ENCODE measurements at regions not wholly inside any gene's neighbourhood (a gene's known extent, or its start where the extent isn't known, plus 50 kb on each side); places are given as distances from the start of the nearest gene placed in this dataset.

DNA sequence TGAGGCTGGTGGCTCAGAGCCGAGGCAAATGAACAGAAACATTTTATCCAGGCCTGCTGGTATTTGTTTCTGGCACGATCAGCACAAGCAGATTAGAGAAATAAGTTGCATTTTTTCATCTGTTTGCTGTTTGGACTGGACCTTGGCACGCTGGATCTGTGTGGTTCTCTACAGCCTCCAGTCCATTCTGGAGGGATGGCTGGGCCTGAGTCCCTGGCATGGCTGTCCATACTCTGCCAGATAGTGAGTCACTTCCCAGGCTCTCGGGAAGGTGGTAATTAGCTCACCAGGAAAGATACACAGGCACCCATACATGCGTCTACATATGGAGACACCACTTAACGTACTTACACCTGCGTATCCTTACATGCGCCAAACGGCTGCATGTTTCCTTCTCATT is 78.6 kb downstream of the SPRY4 start:
- DNase-seq: no peak
- Histone ChIP-seq H2AFZ (ENCODE audit: low read length) (no peak overlapping the region), H4K20me1 (ENCODE audit: insufficient read depth, low read length) (no peaks in the 10 kb centered on the region), H3K27ac (ENCODE audit: low read length) (no peak overlapping the region), H3K36me3 (replicated peaks; ENCODE audit: insufficient read depth, low read length) (no peaks in the 10 kb centered on the region), H3K79me2 (ENCODE audit: low read length) (no peaks in the 10 kb centered on the region), H3K4me1 (ENCODE audit: low read length) (no peaks in the 10 kb centered on the region), H3K4me2 (ENCODE audit: low read depth, low read length) (no peak overlapping the region), H3K27me3 (replicated peaks; ENCODE audit: insufficient read depth, low read length) (no peaks in the 10 kb centered on the region), H3K9me3 (replicated peaks; ENCODE audit: insufficient read depth, low read length) (no peaks in the 10 kb centered on the region), H3F3A (ENCODE audit: insufficient read depth, low read length) (no peaks in the 10 kb centered on the region), H3K9ac (ENCODE audit: low read length) (no peak overlapping the region), H3K9me2 (replicated peaks; ENCODE audit: insufficient read depth, low read length) (no peaks in the 10 kb centered on the region), H3K4me3 (ENCODE audit: low read length) (no peak overlapping the region)
- TF ChIP-seq, protein P1, sequence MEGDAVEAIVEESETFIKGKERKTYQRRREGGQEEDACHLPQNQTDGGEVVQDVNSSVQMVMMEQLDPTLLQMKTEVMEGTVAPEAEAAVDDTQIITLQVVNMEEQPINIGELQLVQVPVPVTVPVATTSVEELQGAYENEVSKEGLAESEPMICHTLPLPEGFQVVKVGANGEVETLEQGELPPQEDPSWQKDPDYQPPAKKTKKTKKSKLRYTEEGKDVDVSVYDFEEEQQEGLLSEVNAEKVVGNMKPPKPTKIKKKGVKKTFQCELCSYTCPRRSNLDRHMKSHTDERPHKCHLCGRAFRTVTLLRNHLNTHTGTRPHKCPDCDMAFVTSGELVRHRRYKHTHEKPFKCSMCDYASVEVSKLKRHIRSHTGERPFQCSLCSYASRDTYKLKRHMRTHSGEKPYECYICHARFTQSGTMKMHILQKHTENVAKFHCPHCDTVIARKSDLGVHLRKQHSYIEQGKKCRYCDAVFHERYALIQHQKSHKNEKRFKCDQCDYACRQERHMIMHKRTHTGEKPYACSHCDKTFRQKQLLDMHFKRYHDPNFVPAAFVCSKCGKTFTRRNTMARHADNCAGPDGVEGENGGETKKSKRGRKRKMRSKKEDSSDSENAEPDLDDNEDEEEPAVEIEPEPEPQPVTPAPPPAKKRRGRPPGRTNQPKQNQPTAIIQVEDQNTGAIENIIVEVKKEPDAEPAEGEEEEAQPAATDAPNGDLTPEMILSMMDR (IDR thresholded peaks at IDR 0.05; ENCODE audit: low read length): no peak
- no peak for TF ChIP-seq EZH2 (optimal IDR thresholded peaks at IDR 0.05; ENCODE audit: low read depth, low read length)
- no peak for TF ChIP-seq EZH2phosphoT487 (IDR thresholded peaks at IDR 0.05; ENCODE audit: low read length)

DNA sequence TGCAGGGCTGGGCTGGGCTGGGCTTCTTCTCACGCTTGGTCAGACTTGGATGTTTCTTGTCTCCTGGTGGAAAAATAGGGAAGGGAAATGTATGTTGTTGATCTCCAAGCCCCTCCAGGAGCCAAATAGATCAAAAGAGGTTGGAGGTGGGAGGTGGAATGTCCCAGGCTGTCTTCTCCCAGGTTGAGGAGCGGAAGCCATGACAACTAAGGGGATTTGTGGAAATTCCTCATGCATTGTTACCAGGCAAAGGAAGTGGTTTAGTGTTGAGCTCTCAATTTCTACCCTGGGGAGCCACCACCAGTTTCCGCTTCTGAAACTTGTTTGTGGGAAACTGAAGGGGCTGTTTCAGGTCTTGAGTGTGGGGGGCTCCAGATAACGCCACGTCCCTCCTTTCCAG is 79.0 kb downstream of the SPRY4 start:
- Histone ChIP-seq H3K4me3 (ENCODE audit: low read length) (no peak overlapping the region), H3K27ac (ENCODE audit: low read length) (no peak overlapping the region), H3K4me1 (ENCODE audit: low read length) (no peaks in the 10 kb centered on the region), H3K4me2 (ENCODE audit: low read depth, low read length) (no peak overlapping the region), H4K20me1 (ENCODE audit: insufficient read depth, low read length) (no peaks in the 10 kb centered on the region), H2AFZ (ENCODE audit: low read length) (no peak overlapping the region), H3K9me2 (replicated peaks; ENCODE audit: insufficient read depth, low read length) (no peaks in the 10 kb centered on the region), H3K36me3 (replicated peaks; ENCODE audit: insufficient read depth, low read length) (no peaks in the 10 kb centered on the region), H3F3A (ENCODE audit: insufficient read depth, low read length) (no peaks in the 10 kb centered on the region), H3K27me3 (replicated peaks; ENCODE audit: insufficient read depth, low read length) (no peaks in the 10 kb centered on the region), H3K9ac (ENCODE audit: low read length) (no peak overlapping the region), H3K9me3 (replicated peaks; ENCODE audit: insufficient read depth, low read length) (no peaks in the 10 kb centered on the region), H3K79me2 (ENCODE audit: low read length) (no peaks in the 10 kb centered on the region)
- DNase-seq: no peak
- TF ChIP-seq, protein P1 (IDR thresholded peaks at IDR 0.05; ENCODE audit: low read length): no peak
- TF ChIP-seq EZH2phosphoT487 (IDR thresholded peaks at IDR 0.05; ENCODE audit: low read length): no peak
- TF ChIP-seq EZH2 (optimal IDR thresholded peaks at IDR 0.05; ENCODE audit: low read depth, low read length): no peak

DNA sequence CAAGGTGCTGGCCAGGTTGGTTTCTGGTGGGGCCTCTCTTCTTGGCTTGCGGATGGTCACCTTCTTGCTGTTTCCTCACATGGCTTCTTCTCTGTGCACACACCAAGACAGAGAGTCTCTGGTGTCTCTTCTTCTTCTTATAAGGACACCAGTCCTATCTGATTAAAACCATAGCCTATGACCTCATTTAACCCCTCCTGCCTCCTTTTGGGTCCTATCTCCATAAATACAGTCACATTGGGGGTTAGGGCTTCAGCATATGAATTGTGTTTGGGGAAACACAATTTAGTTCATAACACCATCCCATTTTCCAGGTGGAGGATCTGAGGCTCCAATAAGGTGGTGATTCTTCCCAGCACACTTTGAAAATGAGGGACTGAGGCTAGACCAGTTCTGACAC is 80.4 kb downstream of the SPRY4 start:
- H3K79me2 ChIP-seq (ENCODE audit: low read length): no peaks in the 10 kb centered on the region
- no peaks in the 10 kb centered on the region for H3K9me2 ChIP-seq (replicated peaks; ENCODE audit: insufficient read depth, low read length)
- H3K4me1 ChIP-seq (ENCODE audit: low read length): no peaks in the 10 kb centered on the region
- no peak for DNase-seq
- H3K9me3 ChIP-seq (replicated peaks; ENCODE audit: insufficient read depth, low read length): no peaks in the 10 kb centered on the region
- no peak overlapping the region for H2AFZ ChIP-seq (ENCODE audit: low read length)
- H3F3A ChIP-seq (ENCODE audit: insufficient read depth, low read length): no peaks in the 10 kb centered on the region
- no peak overlapping the region for H3K27ac ChIP-seq (ENCODE audit: low read length)
- H3K4me2 ChIP-seq (ENCODE audit: low read depth, low read length): no peak overlapping the region
- TF ChIP-seq, protein P1 (IDR thresholded peaks at IDR 0.05; ENCODE audit: low read length): no peak
- TF ChIP-seq EZH2phosphoT487 (IDR thresholded peaks at IDR 0.05; ENCODE audit: low read length): no peak
- TF ChIP-seq EZH2 (optimal IDR thresholded peaks at IDR 0.05; ENCODE audit: low read depth, low read length): no peak
- H4K20me1 ChIP-seq (ENCODE audit: insufficient read depth, low read length): no peaks in the 10 kb centered on the region
- no peak overlapping the region for H3K4me3 ChIP-seq (ENCODE audit: low read length)
- no peaks in the 10 kb centered on the region for H3K36me3 ChIP-seq (replicated peaks; ENCODE audit: insufficient read depth, low read length)
- H3K9ac ChIP-seq (ENCODE audit: low read length): no peak overlapping the region
- no peaks in the 10 kb centered on the region for H3K27me3 ChIP-seq (replicated peaks; ENCODE audit: insufficient read depth, low read length)
